Smooth muscle cell (in vitro differentiated cells): ENCODE measurements at regions not wholly inside any gene's neighbourhood (a gene's known extent, or its start where the extent isn't known, plus 50 kb on each side); places are given as distances from the start of the nearest gene placed in this dataset.

Experiments
- DNase-seq: peaks from one replicate; lab custom pipeline; 2025; ENCODE audit not compliant: unreplicated experiment; lab: John Stamatoyannopoulos, UW
- H2AFZ ChIP-seq: fragments of 200-600 bp; sonication (generic); 2 replicates; pipeline ENCODE4 v1.6.0; 2016; ENCODE audit warnings: antibody characterized with exemption, low read depth, mild to moderate bottlenecking
- H3F3A ChIP-seq: fragments of 200-600 bp; sonication (generic); 2 replicates; pipeline ENCODE4 v1.6.0; 2017; ENCODE audit warnings: antibody characterized with exemption, low read depth
- H3K27ac ChIP-seq: fragments of 200-600 bp; sonication (generic); 2 replicates; pipeline ENCODE4 v1.5.1; 2016; ENCODE audit warnings: low read depth, mild to moderate bottlenecking
- H3K27me3 ChIP-seq: fragments of 200-600 bp; sonication (generic); 2 replicates; pipeline ENCODE4 v1.6.1; 2016; ENCODE audit warnings: low read depth, mild to moderate bottlenecking
- H3K36me3 ChIP-seq: fragments of 200-600 bp; sonication (generic); 2 replicates; pipeline ENCODE4 v1.5.1; 2016; ENCODE audit warnings: low read depth
- H3K4me1 ChIP-seq: fragments of 200-600 bp; sonication (generic); 2 replicates; pipeline ENCODE4 v1.5.1; 2016; ENCODE audit warnings: low read depth
- H3K4me2 ChIP-seq: fragments of 200-600 bp; sonication (generic); 2 replicates; pipeline ENCODE4 v1.6.0; 2016; ENCODE audit warnings: mild to moderate bottlenecking
- H3K4me3 ChIP-seq: fragments of 200-600 bp; sonication (generic); 2 replicates; pipeline ENCODE4 v1.5.1; 2016; ENCODE audit warnings: mild to moderate bottlenecking
- H3K79me2 ChIP-seq: fragments of 200-600 bp; sonication (generic); 2 replicates; pipeline ENCODE4 v1.6.0; 2016; ENCODE audit warnings: low read depth, mild to moderate bottlenecking
- H3K9ac ChIP-seq: fragments of 200-600 bp; sonication (generic); 2 replicates; pipeline ENCODE4 v1.6.0; 2016; ENCODE audit warnings: low read depth
- H3K9me3 ChIP-seq: fragments of 200-600 bp; sonication (generic); replicated peaks from 2 replicates; pipeline ENCODE4 v1.5.1; 2016; ENCODE audit warnings: low read depth
- H4K20me1 ChIP-seq: fragments of 200-600 bp; sonication (generic); 2 replicates; pipeline ENCODE4 v1.6.0; 2016; ENCODE audit warnings: low read depth
- WGBS: methylation state at CpG from one replicate; pipeline ENCODE4 v1.1.7; 2016; ENCODE audit warnings: low lambda C conversion rate; 5-methylcytosine and 5-hydroxymethylcytosine counted together
- TF ChIP-seq, protein P1 (sequence below): fragments of 200-600 bp; sonication (generic); IDR thresholded peaks from 2 replicates; pipeline ENCODE4 v1.5.1; 2017; ENCODE audit warnings: borderline replicate concordance, mild to moderate bottlenecking, antibody characterized with exemption; ENCODE audit not compliant: insufficient read depth, poor library complexity, severe bottlenecking

- Histone ChIP-seq H3K79me2 (no peaks in the 10 kb centered on the region), H4K20me1 (no peaks in the 10 kb centered on the region), H3K9me3 (no peaks in the 10 kb centered on the region), H3K36me3 (no peaks in the 10 kb centered on the region), H2AFZ (no peak overlapping the region), H3K27ac (no peak overlapping the region), H3K27me3 (no peaks in the 10 kb centered on the region), H3K4me2 (no peak overlapping the region), H3F3A (no peaks in the 10 kb centered on the region), H3K4me1 (no peaks in the 10 kb centered on the region), H3K9ac (no peak overlapping the region), H3K4me3 (no peak overlapping the region)
- no peak for DNase-seq
- TF ChIP-seq, protein P1, sequence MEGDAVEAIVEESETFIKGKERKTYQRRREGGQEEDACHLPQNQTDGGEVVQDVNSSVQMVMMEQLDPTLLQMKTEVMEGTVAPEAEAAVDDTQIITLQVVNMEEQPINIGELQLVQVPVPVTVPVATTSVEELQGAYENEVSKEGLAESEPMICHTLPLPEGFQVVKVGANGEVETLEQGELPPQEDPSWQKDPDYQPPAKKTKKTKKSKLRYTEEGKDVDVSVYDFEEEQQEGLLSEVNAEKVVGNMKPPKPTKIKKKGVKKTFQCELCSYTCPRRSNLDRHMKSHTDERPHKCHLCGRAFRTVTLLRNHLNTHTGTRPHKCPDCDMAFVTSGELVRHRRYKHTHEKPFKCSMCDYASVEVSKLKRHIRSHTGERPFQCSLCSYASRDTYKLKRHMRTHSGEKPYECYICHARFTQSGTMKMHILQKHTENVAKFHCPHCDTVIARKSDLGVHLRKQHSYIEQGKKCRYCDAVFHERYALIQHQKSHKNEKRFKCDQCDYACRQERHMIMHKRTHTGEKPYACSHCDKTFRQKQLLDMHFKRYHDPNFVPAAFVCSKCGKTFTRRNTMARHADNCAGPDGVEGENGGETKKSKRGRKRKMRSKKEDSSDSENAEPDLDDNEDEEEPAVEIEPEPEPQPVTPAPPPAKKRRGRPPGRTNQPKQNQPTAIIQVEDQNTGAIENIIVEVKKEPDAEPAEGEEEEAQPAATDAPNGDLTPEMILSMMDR = no peak
- 88% methylated on average over 4 of the region's 4 CpGs for WGBS
These were observed 94.3 kb upstream of the NOX3 start for GRCh38 chr6:155549928-155550327.

DNA sequence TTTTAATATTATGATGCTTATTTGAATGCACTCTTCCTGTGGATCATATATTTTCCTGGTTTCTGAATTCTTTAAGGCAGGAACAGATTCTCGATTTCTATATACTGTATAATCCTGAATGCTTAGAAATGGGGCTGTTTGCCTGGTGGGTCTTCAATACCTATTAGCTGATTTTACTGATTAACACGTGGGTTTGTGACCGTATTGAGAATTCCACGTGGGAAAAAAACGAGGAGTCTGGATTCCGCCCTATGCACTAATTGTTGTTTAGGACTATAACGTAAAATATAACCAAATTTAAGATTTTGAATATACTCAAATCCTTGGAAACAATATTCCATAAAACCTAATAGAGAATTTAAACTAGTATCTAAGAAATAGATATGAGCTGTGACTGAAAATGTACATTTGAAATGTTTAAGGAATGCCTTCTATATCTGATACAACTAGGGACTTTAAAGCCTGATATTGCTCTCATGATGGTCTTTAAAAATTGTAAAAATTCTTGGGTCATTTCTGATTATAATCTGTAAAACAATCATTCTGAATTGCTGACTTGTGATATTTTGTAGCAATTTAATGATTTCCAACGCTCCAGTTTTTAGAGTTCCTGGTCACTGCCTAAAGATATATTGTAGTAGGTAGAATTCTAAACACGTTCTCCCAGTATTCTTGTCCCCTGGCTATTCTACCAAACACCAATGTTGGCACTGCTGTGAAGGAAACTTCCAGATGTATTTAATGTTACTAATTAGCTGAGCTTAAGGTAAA is 93.6 kb upstream of the NOX3 start:
- H3K79me2 ChIP-seq = no peaks in the 10 kb centered on the region
- no peak overlapping the region for H2AFZ ChIP-seq
- H3F3A ChIP-seq = no peaks in the 10 kb centered on the region
- no peak overlapping the region for H3K4me3 ChIP-seq
- H3K9me3 ChIP-seq = no peaks in the 10 kb centered on the region
- no peaks in the 10 kb centered on the region for H3K27me3 ChIP-seq
- H3K4me2 ChIP-seq = no peak overlapping the region
- H4K20me1 ChIP-seq = no peaks in the 10 kb centered on the region
- H3K9ac ChIP-seq = no peak overlapping the region
- no peak for DNase-seq
- H3K36me3 ChIP-seq = no peaks in the 10 kb centered on the region
- no peaks in the 10 kb centered on the region for H3K4me1 ChIP-seq
- H3K27ac ChIP-seq = no peak overlapping the region
- TF ChIP-seq, protein P1 = no peak
- WGBS = 95% methylated on average over 9 of the region's 9 CpGs

DNA sequence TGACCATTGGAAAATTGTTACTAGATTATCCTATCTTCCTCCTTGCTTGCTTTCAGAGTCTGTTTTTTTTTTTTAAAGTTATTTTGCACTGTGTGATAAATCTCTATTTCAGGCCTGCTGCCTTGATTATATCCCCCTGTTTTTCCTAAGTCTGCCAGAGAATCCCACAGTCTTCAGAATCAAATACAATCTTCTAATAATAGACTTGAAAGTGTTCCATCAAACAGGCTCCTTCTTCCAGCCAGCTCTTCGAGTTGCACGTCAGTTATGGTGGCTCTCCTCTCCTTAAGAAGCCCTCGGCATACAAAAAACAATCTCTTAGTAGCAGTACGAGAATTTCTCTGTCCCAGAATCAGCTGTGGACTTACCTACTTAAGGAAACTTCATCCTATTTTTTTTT is 92.9 kb upstream of the NOX3 start:
- Histone ChIP-seq H4K20me1 (no peaks in the 10 kb centered on the region), H3K4me3 (no peak overlapping the region), H3K9me3 (no peaks in the 10 kb centered on the region), H3K27me3 (no peaks in the 10 kb centered on the region), H3K79me2 (no peaks in the 10 kb centered on the region), H3K9ac (no peak overlapping the region), H3K36me3 (no peaks in the 10 kb centered on the region), H3K4me1 (no peaks in the 10 kb centered on the region), H2AFZ (no peak overlapping the region), H3F3A (no peaks in the 10 kb centered on the region), H3K27ac (no peak overlapping the region), H3K4me2 (no peak overlapping the region)
- DNase-seq = no peak
- WGBS = 92% methylated on average over 4 of the region's 4 CpGs
- TF ChIP-seq, protein P1 = no peak

GRCh38 chr6:155544677-155545076 is 89.0 kb upstream of the NOX3 start:
- H3K27me3 ChIP-seq = no peaks in the 10 kb centered on the region
- H3K4me2 ChIP-seq = no peak overlapping the region
- H2AFZ ChIP-seq = no peak overlapping the region
- H3K4me3 ChIP-seq = no peak overlapping the region
- no peaks in the 10 kb centered on the region for H3K4me1 ChIP-seq
- no peaks in the 10 kb centered on the region for H4K20me1 ChIP-seq
- H3K9me3 ChIP-seq = no peaks in the 10 kb centered on the region
- H3K79me2 ChIP-seq = no peaks in the 10 kb centered on the region
- no peak overlapping the region for H3K9ac ChIP-seq
- no peak for DNase-seq
- no peak overlapping the region for H3K27ac ChIP-seq
- WGBS = 91% methylated on average over 2 of the region's 2 CpGs
- no peaks in the 10 kb centered on the region for H3F3A ChIP-seq
- H3K36me3 ChIP-seq = no peaks in the 10 kb centered on the region
- TF ChIP-seq, protein P1 = no peak
